Right atrium auricular region (tissue), 2 donors: ENCODE measurements at regions not wholly inside any gene's neighbourhood (a gene's known extent, or its start where the extent isn't known, plus 50 kb on each side); places are given as distances from the start of the nearest gene placed in this dataset.

ENCODE experiments used
- DNase-seq: peaks from one replicate; pipeline ENCODE4 v3.0.0-alpha.2; 2019; ENCODE audit warnings: low spot score
- H3K27ac ChIP-seq, 2 donors: fragments of 200-600 bp; sonication (generic); 1 replicate in 1 of 2; 2 replicates in 1 of 2; pipeline ENCODE4 v1.5.1; 2016 to 2019
- H3K27me3 ChIP-seq, 2 donors: fragments of 200-600 bp; sonication (generic); one replicate each; pipeline versions ENCODE4 v1.5.1 to v1.6.0; 2017 to 2019
- H3K36me3 ChIP-seq: fragments of 200-600 bp; sonication (generic); one replicate; pipeline ENCODE4 v1.5.1; 2016
- H3K4me1 ChIP-seq, 2 donors: fragments of 200-600 bp; sonication (generic); one replicate each; pipeline versions ENCODE4 v1.5.1 to v1.6.0; 2017 to 2019
- H3K4me3 ChIP-seq, 2 donors: fragments of 200-600 bp; sonication (generic); 1 replicate in 1 of 2; 2 replicates in 1 of 2; pipeline ENCODE4 v1.5.1; 2017 to 2019; ENCODE audit warnings: mild to moderate bottlenecking in 1 of 2, moderate library complexity in 1 of 2
- H3K9me3 ChIP-seq, 2 donors: fragments of 200-600 bp; sonication (generic); one replicate each; pipeline ENCODE4 v1.5.1; 2019
- TF ChIP-seq, protein P1 (sequence below), 2 donors: fragments of 200-600 bp; sonication (generic); IDR thresholded peaks; one replicate each; pipeline ENCODE4 v1.5.1; 2019; ENCODE audit warnings: antibody characterized with exemption in 2 of 2

DNA sequence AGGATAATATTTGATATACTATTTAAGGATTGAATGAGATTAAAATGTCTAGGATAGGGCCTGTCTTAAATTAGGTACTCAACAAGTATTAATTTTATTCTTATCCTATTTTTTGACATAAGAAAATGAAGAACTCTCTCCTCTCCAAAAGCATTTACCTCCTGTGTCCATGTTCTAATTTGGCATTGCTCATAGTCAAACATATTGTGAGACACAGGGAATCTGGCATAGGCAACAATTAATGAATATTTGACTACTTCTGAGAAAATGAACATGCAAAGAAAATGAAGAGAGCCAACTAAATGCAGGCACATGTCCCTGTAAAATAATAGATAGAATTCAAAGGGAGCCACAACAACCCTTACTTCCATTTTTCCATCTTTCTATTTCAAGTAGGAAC, 198.5 kb upstream of the C11orf87 start:
- no peak for DNase-seq
- TF ChIP-seq, protein P1, sequence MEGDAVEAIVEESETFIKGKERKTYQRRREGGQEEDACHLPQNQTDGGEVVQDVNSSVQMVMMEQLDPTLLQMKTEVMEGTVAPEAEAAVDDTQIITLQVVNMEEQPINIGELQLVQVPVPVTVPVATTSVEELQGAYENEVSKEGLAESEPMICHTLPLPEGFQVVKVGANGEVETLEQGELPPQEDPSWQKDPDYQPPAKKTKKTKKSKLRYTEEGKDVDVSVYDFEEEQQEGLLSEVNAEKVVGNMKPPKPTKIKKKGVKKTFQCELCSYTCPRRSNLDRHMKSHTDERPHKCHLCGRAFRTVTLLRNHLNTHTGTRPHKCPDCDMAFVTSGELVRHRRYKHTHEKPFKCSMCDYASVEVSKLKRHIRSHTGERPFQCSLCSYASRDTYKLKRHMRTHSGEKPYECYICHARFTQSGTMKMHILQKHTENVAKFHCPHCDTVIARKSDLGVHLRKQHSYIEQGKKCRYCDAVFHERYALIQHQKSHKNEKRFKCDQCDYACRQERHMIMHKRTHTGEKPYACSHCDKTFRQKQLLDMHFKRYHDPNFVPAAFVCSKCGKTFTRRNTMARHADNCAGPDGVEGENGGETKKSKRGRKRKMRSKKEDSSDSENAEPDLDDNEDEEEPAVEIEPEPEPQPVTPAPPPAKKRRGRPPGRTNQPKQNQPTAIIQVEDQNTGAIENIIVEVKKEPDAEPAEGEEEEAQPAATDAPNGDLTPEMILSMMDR (IDR thresholded peaks at IDR 0.05): no peak
- Histone ChIP-seq H3K36me3 (no peaks in the 10 kb centered on the region), H3K4me1 (no peaks in the 10 kb centered on the region), H3K9me3 (peaks cover 0 to 9% of the 10 kb centered on the region in 2 donors), H3K27me3 (no peaks in the 10 kb centered on the region), H3K4me3 (no peak overlapping the region), H3K27ac (no peak overlapping the region)

GRCh38 chr11:109229682-109230081, 192.3 kb upstream of the C11orf87 start:
- no peak for DNase-seq
- Histone ChIP-seq H3K27ac (no peak overlapping the region), H3K9me3 (peaks cover 0 to 9% of the 10 kb centered on the region in 2 donors), H3K4me1 (no peaks in the 10 kb centered on the region), H3K4me3 (no peak overlapping the region), H3K27me3 (no peaks in the 10 kb centered on the region), H3K36me3 (no peaks in the 10 kb centered on the region)
- TF ChIP-seq, protein P1 (IDR thresholded peaks at IDR 0.05): no peak

- no peak overlapping the region for H3K4me3 ChIP-seq
- TF ChIP-seq, protein P1 (IDR thresholded peaks at IDR 0.05): no peak
- no peak for DNase-seq
- no peaks in the 10 kb centered on the region for H3K9me3 ChIP-seq
- no peaks in the 10 kb centered on the region for H3K4me1 ChIP-seq
- no peak overlapping the region for H3K27ac ChIP-seq
- no peaks in the 10 kb centered on the region for H3K36me3 ChIP-seq
- no peaks in the 10 kb centered on the region for H3K27me3 ChIP-seq
Measured at GRCh38 chr11:109236188-109236587, 185.8 kb upstream of the C11orf87 start.

DNA sequence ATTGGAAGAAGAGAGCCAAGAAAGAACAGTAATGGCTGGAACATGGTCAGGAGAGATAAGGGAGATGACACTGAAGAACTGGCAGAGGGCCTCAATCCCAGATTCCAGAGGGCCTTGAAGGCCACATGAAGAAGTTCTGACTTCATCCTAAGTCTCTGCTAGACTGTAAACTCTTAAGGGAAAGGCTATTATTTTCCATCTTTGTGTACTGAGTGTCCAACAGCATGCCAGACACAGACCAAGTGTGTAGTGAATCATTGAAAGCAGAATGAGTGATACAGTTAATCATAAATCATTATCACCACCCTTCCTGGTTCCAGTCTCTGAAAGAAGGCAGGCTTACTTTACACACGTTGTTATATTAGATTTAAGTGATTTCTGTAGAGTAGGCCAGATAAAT, 185.3 kb upstream of the C11orf87 start:
- TF ChIP-seq, protein P1 (IDR thresholded peaks at IDR 0.05): no peak
- Histone ChIP-seq H3K27ac (no peak overlapping the region), H3K36me3 (no peaks in the 10 kb centered on the region), H3K9me3 (no peaks in the 10 kb centered on the region), H3K4me1 (no peaks in the 10 kb centered on the region), H3K4me3 (no peak overlapping the region), H3K27me3 (no peaks in the 10 kb centered on the region)
- no peak for DNase-seq

GRCh38 chr11:109237636-109238035, 184.4 kb upstream of the C11orf87 start:
- no peak overlapping the region for H3K27ac ChIP-seq
- H3K4me3 ChIP-seq: no peak overlapping the region
- no peaks in the 10 kb centered on the region for H3K27me3 ChIP-seq
- H3K4me1 ChIP-seq: no peaks in the 10 kb centered on the region
- no peak for DNase-seq
- H3K36me3 ChIP-seq: no peaks in the 10 kb centered on the region
- TF ChIP-seq, protein P1 (IDR thresholded peaks at IDR 0.05): no peak
- no peaks in the 10 kb centered on the region for H3K9me3 ChIP-seq

DNA sequence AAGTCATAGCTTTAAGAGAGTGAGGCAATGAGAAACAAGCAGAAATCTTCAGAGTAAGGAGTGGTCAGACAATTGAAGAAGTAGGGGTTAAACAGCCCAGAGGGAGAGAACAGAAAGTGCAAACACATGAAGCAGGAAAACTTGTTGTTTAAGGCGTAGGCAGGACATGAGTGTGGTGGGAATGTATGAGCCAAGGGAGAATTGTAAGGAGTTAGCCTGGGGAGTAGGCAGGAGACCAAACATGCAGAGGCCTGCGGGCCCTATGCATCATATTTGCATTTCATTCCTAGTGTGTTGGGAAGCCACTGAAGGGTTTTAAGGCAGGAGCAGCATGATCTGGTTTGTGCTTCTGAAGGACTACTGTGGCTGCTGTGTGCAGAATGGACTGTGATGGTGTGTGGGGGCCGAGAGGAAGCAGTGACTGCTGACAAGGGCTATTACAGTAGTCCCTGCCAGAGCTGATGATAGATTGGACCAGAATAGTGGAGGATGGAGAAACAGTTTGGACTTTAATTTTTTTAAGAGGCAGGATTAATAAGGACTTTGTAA, 179.9 kb upstream of the C11orf87 start:
- Histone ChIP-seq H3K4me1 (no peaks in the 10 kb centered on the region), H3K27ac (no peak overlapping the region), H3K27me3 (no peaks in the 10 kb centered on the region), H3K36me3 (no peaks in the 10 kb centered on the region), H3K4me3 (no peak overlapping the region), H3K9me3 (no peaks in the 10 kb centered on the region)
- no peak for DNase-seq
- TF ChIP-seq, protein P1 (IDR thresholded peaks at IDR 0.05): no peak
